ENCODE measurements at regions not wholly inside any gene's neighbourhood (a gene's known extent, or its start where the extent isn't known, plus 50 kb on each side); places are given as distances from the start of the nearest gene placed in this dataset.

DNA sequence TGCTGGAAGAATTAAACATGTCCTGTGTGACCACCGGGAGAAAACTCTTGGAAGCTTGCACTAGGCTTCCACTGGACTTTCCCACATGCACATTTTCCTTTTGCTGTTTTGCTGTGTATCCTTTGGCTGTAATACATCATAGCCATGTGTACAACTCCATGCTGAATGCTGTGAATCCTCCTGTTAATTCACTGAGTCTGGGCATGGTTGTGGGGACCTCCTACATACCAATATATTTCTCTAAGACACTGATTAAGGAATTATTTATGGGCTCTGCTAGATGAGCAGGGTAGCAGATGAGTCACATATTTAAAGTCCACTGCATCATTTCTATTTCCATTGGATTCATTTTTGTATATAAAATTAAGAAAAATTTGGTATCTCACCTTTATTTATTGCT, 220.1 kb downstream of the CYLC2 start:
- no peak for TF ChIP-seq EZH2 (IDR thresholded peaks at IDR 0.05; ENCODE audit: borderline replicate concordance, low read length)
- TF ChIP-seq, protein P1, sequence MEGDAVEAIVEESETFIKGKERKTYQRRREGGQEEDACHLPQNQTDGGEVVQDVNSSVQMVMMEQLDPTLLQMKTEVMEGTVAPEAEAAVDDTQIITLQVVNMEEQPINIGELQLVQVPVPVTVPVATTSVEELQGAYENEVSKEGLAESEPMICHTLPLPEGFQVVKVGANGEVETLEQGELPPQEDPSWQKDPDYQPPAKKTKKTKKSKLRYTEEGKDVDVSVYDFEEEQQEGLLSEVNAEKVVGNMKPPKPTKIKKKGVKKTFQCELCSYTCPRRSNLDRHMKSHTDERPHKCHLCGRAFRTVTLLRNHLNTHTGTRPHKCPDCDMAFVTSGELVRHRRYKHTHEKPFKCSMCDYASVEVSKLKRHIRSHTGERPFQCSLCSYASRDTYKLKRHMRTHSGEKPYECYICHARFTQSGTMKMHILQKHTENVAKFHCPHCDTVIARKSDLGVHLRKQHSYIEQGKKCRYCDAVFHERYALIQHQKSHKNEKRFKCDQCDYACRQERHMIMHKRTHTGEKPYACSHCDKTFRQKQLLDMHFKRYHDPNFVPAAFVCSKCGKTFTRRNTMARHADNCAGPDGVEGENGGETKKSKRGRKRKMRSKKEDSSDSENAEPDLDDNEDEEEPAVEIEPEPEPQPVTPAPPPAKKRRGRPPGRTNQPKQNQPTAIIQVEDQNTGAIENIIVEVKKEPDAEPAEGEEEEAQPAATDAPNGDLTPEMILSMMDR (IDR thresholded peaks at IDR 0.05; ENCODE audit: low read length), result no peak
